Left lung (tissue), 4 donors: ENCODE measurements at regions not wholly inside any gene's neighbourhood (a gene's known extent, or its start where the extent isn't known, plus 50 kb on each side); places are given as distances from the start of the nearest gene placed in this dataset.

Source experiments
- ATAC-seq: fragments of 200-7000 bp; cut with Tn5 transposase; one replicate; pipeline ENCODE4 v1.9.1; 2020; ENCODE audit warnings: moderate library complexity
- DNase-seq, 4 donors: peaks; one replicate each; pipeline ENCODE4 v3.0.0-alpha.2; 2013 to 2020
- H3K27ac ChIP-seq, 2 donors: fragments of 200-600 bp; sonication (generic) in 1 of 2; one replicate each; pipeline versions ENCODE4 v1.5.0 to v1.8.0; 2020 to 2021
- H3K27me3 ChIP-seq, 2 donors: fragments of 200-600 bp; sonication (generic) in 1 of 2; one replicate each; pipeline versions ENCODE4 v1.5.0 to v1.8.0; 2020 to 2021
- H3K36me3 ChIP-seq, 2 donors: fragments of 200-600 bp; sonication (generic) in 1 of 2; one replicate each; pipeline versions ENCODE4 v1.5.0 to v1.8.0; 2020 to 2021
- H3K4me1 ChIP-seq, 2 donors: fragments of 200-600 bp; one replicate each; pipeline ENCODE4 v1.8.0; 2021
- H3K4me3 ChIP-seq, 2 donors: fragments of 200-600 bp; sonication (generic) in 1 of 2; one replicate each; pipeline versions ENCODE4 v1.5.0 to v1.8.0; 2020 to 2021; ENCODE audit warnings: mild to moderate bottlenecking in 1 of 2
- H3K9me3 ChIP-seq, 2 donors: fragments of 200-600 bp; sonication (generic) in 1 of 2; one replicate each; pipeline versions ENCODE4 v1.5.0 to v1.8.0; 2020 to 2021
- CTCF ChIP-seq, 2 donors: fragments of 200-600 bp; sonication (generic) in 1 of 2; IDR thresholded peaks; one replicate each; pipeline versions ENCODE4 v1.5.0 to v1.8.0; 2021; ENCODE audit warnings: antibody characterized with exemption in 2 of 2
- intact Hi-C, 2 donors: fragments of 100-400 bp; cut with DNase I; formaldehyde crosslinking; loops; one replicate each; pipeline versions ENCODE4 v1.11.2 to v1.14.2; 2022
- donor health status: DM: no; HTN: yes; CAD: no.
- donor health status: DM: no; HTN: no; CAD: no.

DNA sequence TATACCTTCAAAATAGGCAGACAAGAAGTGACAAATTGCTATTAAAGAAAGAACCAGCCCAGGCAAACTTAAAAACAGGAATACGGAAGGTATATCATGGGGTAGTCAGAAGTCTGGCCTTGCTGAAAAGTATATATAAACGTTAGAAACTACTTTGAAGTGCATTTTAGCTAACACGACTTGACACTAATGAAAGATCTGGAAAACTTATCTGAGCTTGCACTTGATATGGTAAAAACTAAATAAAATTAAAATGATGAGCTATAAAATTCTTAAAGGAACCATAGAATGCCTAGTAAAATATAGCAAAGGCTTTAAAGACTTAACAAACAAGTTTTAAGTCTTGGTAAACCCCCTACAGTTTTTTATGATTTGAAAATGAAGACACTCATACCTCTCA, 795.3 kb upstream of the PCDH20 start:
- Histone ChIP-seq H3K4me1 (no peaks in the 10 kb centered on the region), H3K27me3 (no peaks in the 10 kb centered on the region), H3K9me3 (no peaks in the 10 kb centered on the region), H3K27ac (no peak overlapping the region), H3K4me3 (no peak overlapping the region), H3K36me3 (no peaks in the 10 kb centered on the region)
- TF ChIP-seq CTCF (IDR thresholded peaks at IDR 0.05), result no peak
- intact Hi-C loops, result no loop called here
- ATAC-seq (no peak), DNase-seq (no peak)

- no peak overlapping the region for H3K4me3 ChIP-seq
- H3K4me1 ChIP-seq, result no peaks in the 10 kb centered on the region
- no peak for TF ChIP-seq CTCF (IDR thresholded peaks at IDR 0.05)
- H3K27me3 ChIP-seq, result no peaks in the 10 kb centered on the region
- intact Hi-C loops, result no loop called here
- H3K27ac ChIP-seq, result no peak overlapping the region
- DNase-seq (no peak), ATAC-seq (no peak)
- no peaks in the 10 kb centered on the region for H3K9me3 ChIP-seq
- H3K36me3 ChIP-seq, result no peaks in the 10 kb centered on the region
Measured at GRCh38 chr13:62209529-62209928, 793.9 kb upstream of the PCDH20 start.

DNA sequence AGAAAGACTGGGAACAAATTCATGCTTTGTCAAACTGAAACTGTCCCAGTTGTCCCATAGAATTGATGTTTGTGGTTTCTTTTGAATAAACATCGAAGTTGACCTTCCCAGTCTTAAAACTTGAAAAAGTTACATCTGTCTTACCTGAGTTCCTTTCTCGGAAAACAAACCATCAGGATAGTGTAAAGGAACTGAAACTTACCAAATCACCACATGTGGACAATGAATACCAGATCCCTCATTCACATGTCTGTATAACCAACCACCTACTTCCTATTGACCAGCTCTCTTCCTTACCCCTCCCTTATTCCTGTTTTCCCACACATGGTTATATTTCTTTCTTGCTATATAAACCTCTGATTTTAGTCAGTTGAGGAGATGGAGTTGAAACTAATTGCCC, 791.7 kb upstream of the PCDH20 start:
- no peaks in the 10 kb centered on the region for H3K9me3 ChIP-seq
- H3K4me1 ChIP-seq, result no peaks in the 10 kb centered on the region
- no peak overlapping the region for H3K27ac ChIP-seq
- no peaks in the 10 kb centered on the region for H3K27me3 ChIP-seq
- no peak overlapping the region for H3K4me3 ChIP-seq
- TF ChIP-seq CTCF (IDR thresholded peaks at IDR 0.05), result no peak
- intact Hi-C loops, result no loop called here
- no peaks in the 10 kb centered on the region for H3K36me3 ChIP-seq
- no peak for DNase-seq
- ATAC-seq, result no peak

- Histone ChIP-seq H3K27ac (no peak overlapping the region), H3K36me3 (no peaks in the 10 kb centered on the region), H3K4me1 (no peaks in the 10 kb centered on the region), H3K27me3 (no peaks in the 10 kb centered on the region), H3K4me3 (no peak overlapping the region), H3K9me3 (no peaks in the 10 kb centered on the region)
- DNase-seq (no peak), ATAC-seq (no peak)
- intact Hi-C loops, result no loop called here
- no peak for TF ChIP-seq CTCF (IDR thresholded peaks at IDR 0.05)
Measured at GRCh38 chr13:62206165-62206564, 790.5 kb upstream of the PCDH20 start.

DNA sequence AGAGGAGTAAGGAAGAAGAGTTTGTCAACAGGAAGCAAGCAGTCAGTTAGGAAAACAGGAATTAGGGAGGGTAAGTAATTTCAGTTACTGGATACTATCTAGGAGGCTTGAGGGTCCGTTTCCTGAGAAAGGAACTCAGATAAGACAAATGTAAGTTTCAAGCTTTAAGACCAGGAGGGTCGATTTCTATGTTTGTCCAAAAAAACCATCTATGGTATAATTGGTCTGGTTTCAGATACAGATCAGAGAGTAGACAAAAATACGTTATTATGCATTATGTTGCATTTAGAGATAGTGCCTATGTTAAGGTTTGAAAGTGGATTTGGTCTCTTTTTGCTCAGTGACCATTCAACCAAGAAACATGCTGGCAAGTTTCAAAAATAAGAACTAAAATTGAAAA, 789.6 kb upstream of the PCDH20 start:
- Histone ChIP-seq H3K9me3 (peaks cover 0 to 3% of the 10 kb centered on the region in 2 donors), H3K4me1 (no peaks in the 10 kb centered on the region), H3K36me3 (no peaks in the 10 kb centered on the region), H3K4me3 (no peak overlapping the region), H3K27me3 (no peaks in the 10 kb centered on the region), H3K27ac (no peak overlapping the region)
- no peak for ATAC-seq
- DNase-seq, result no peak
- TF ChIP-seq CTCF (IDR thresholded peaks at IDR 0.05), result no peak
- intact Hi-C loops, result no loop called here
